Ovary (tissue), 7 donors: ENCODE measurements at regions not wholly inside any gene's neighbourhood (a gene's known extent, or its start where the extent isn't known, plus 50 kb on each side); places are given as distances from the start of the nearest gene placed in this dataset.

ENCODE experiments used
- DNase-seq, 5 donors: peaks; one replicate each; pipeline ENCODE4 v3.0.0-alpha.2; 2019 to 2020
- H3K27ac ChIP-seq, 2 donors: fragments of 200-600 bp; one replicate each; pipeline versions ENCODE4 v1.5.1 to v1.8.0; 2019 to 2022
- H3K27me3 ChIP-seq: fragments of 200-600 bp; one replicate; pipeline ENCODE4 v1.8.0; 2022
- H3K36me3 ChIP-seq: fragments of 200-600 bp; sonication (generic); one replicate; pipeline ENCODE4 v1.5.1; 2019
- H3K4me1 ChIP-seq: one replicate; pipeline ENCODE4 v1.8.1; 2013; ENCODE audit warnings: mild to moderate bottlenecking, moderate library complexity; ENCODE audit not compliant: insufficient read depth
- H3K4me3 ChIP-seq: fragments of 200-600 bp; sonication (generic); one replicate; pipeline ENCODE4 v1.5.1; 2017
- H3K9me3 ChIP-seq, 2 donors: fragments of 200-600 bp in 1 of 2; sonication (generic) in 1 of 2; one replicate each; pipeline versions ENCODE4 v1.5.1 to v1.8.1; 2013 to 2019; ENCODE audit warnings: mild to moderate bottlenecking in 1 of 2, moderate library complexity in 1 of 2
- CTCF ChIP-seq, 3 donors: fragments of 450-650 bp in 2 of 3; fragments of 200-600 bp in 1 of 3; IDR thresholded peaks; one replicate each; pipeline versions ENCODE4 v1.5.1 to v1.8.0; 2016 to 2022; ENCODE audit warnings: antibody characterized with exemption in 3 of 3, mild to moderate bottlenecking in 1 of 3
- EP300 ChIP-seq: sonication (generic); formaldehyde crosslinking; IDR thresholded peaks from one replicate; pipeline ENCODE4 v1.6.1; 2017; ENCODE audit warnings: antibody characterized with exemption
- POLR2A ChIP-seq: fragments of 450-650 bp; IDR thresholded peaks from one replicate; pipeline ENCODE4 v1.6.1; 2017; ENCODE audit warnings: antibody characterized with exemption, mild to moderate bottlenecking, moderate library complexity
- WGBS, 3 donors: extraction: QIAGEN DNeasy Blood & Tissue Kit in 1 of 3; methylation state at CpG; one replicate each; pipeline versions ENCODE4 v1.1.5 to v1.1.7; 2013 to 2017; 5-methylcytosine and 5-hydroxymethylcytosine counted together
- intact Hi-C, 4 donors: fragments of 100-400 bp; cut with DNase I; formaldehyde crosslinking; loops; one replicate each; pipeline versions ENCODE4 v1.11.0 to v1.15.1; 2022 to 2023
- donor health status: DM: no; HTN: no; CAD: no; lungs with moderate emphysema.
- donor health status: DM: no; HTN: no; CAD: no.
- donor health status: Bipolar disorder and iron deficiency.
- donor health status: DM: no; HTN: no; CAD: no.
- donor health status: DM: yes; HTN: yes; CAD: no.

- no peak for DNase-seq
- no peak for TF ChIP-seq POLR2A
- TF ChIP-seq EP300, result no peak
- TF ChIP-seq CTCF (IDR thresholded peaks at IDR 0.05), result no peak
- no peaks in the 10 kb centered on the region for H3K36me3 ChIP-seq
- H3K4me3 ChIP-seq, result no peak overlapping the region
- no peaks in the 10 kb centered on the region for H3K27me3 ChIP-seq
- no peaks in the 10 kb centered on the region for H3K4me1 ChIP-seq
- intact Hi-C loops, result no loop called here
- no peak overlapping the region for H3K27ac ChIP-seq
- WGBS, 3 donors, result 85 to 88% (median 87%) methylated on average over 2 of the region's 2 CpGs
- H3K9me3 ChIP-seq, result no peaks in the 10 kb centered on the region
Measured at GRCh38 chr10:94111367-94111766, 117.6 kb downstream of the PLCE1 start.

GRCh38 chr10:94112321-94112720 lies 118.6 kb downstream of the PLCE1 start:
- no peak overlapping the region for H3K27ac ChIP-seq
- WGBS, 3 donors, result 60 to 70% (median 63%) methylated on average over 2 of the region's 2 CpGs

GRCh38 chr10:94115725-94116124 lies 122.0 kb downstream of the PLCE1 start:
- no peak overlapping the region for H3K27ac ChIP-seq
- no peaks in the 10 kb centered on the region for H3K4me1 ChIP-seq
- no peaks in the 10 kb centered on the region for H3K9me3 ChIP-seq
- no peak for TF ChIP-seq POLR2A
- TF ChIP-seq CTCF (IDR thresholded peaks at IDR 0.05), result no peak
- no peak for TF ChIP-seq EP300
- intact Hi-C loops, result no loop called here
- DNase-seq, result no peak
- WGBS, 3 donors, result 93 to 99% (median 94%) methylated on average over 4 of the region's 4 CpGs
- no peak overlapping the region for H3K4me3 ChIP-seq
- H3K36me3 ChIP-seq, result no peaks in the 10 kb centered on the region
- no peaks in the 10 kb centered on the region for H3K27me3 ChIP-seq

More at GRCh38 chr10:94112321-94112720, 118.6 kb downstream of the PLCE1 start:
- TF ChIP-seq CTCF (IDR thresholded peaks at IDR 0.05) (no peak), EP300 (no peak), POLR2A (no peak)
- Histone ChIP-seq H3K4me1 (no peaks in the 10 kb centered on the region), H3K9me3 (no peaks in the 10 kb centered on the region), H3K36me3 (no peaks in the 10 kb centered on the region), H3K27me3 (no peaks in the 10 kb centered on the region), H3K4me3 (no peak overlapping the region)
- no peak for DNase-seq
- intact Hi-C loops, result no loop called here

GRCh38 chr10:94116848-94117247 lies 123.1 kb downstream of the PLCE1 start:
- intact Hi-C loops, result no loop called here
- TF ChIP-seq EP300, result no peak
- no peak for TF ChIP-seq CTCF (IDR thresholded peaks at IDR 0.05)
- no peak for TF ChIP-seq POLR2A
- H3K27me3 ChIP-seq, result no peaks in the 10 kb centered on the region
- no peak overlapping the region for H3K4me3 ChIP-seq
- 84 to 100% (median 90%) methylated on average over 1 of the region's 1 CpG for WGBS, 3 donors
- no peak for DNase-seq
- H3K27ac ChIP-seq, result no peak overlapping the region
- no peaks in the 10 kb centered on the region for H3K9me3 ChIP-seq
- H3K36me3 ChIP-seq, result no peaks in the 10 kb centered on the region
- H3K4me1 ChIP-seq, result no peaks in the 10 kb centered on the region

GRCh38 chr10:94122211-94122610 lies 128.5 kb downstream of the PLCE1 start:
- TF ChIP-seq EP300 (no peak), CTCF (IDR thresholded peaks at IDR 0.05) (no peak), POLR2A (no peak)
- Histone ChIP-seq H3K4me1 (peaks cover 4% of the 10 kb centered on the region), H3K27ac (no peak overlapping the region), H3K9me3 (no peaks in the 10 kb centered on the region), H3K27me3 (no peaks in the 10 kb centered on the region), H3K4me3 (no peak overlapping the region), H3K36me3 (no peaks in the 10 kb centered on the region)
- intact Hi-C loops, result no loop called here
- no peak for DNase-seq
- WGBS, 3 donors, result 74 to 89% (median 87%) methylated on average over 2 of the region's 2 CpGs
